GM10266 (cell line): ENCODE measurements at regions not wholly inside any gene's neighbourhood (a gene's known extent, or its start where the extent isn't known, plus 50 kb on each side); places are given as distances from the start of the nearest gene placed in this dataset.

ENCODE experiments used
- DNase-seq: peaks from one replicate; pipeline ENCODE4 v3.0.0; 2012; ENCODE audit errors: extremely low spot score
- CTCF ChIP-seq: IDR thresholded peaks from 2 replicates; pipeline ENCODE4 v1.5.1; 2012; ENCODE audit warnings: mild to moderate bottlenecking, low read depth; ENCODE audit not compliant: control insufficient read depth, insufficient read depth; ENCODE audit errors: missing control alignments

DNA sequence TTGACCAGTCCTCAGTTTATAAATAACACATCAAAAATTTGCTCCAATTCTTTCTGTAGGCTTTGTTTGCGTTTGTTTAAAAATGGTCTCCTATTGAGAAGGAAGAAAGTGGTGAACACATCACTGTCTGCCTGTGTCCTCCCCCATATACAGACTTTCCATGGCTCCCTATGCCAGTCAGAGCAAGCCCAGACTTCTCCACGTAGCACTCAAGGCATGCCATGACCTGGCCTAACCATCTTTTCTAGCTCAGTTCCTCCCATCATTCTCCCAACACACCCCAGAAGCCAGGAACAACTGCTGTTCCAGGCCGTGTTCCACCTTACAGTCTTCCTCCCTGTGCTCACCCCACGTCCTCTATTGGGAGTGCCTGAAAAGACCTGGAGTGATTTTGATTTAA, 129.6 kb upstream of the ZNF618 start:
- DNase-seq: no peak
- TF ChIP-seq CTCF: no peak

- TF ChIP-seq CTCF: no peak
- DNase-seq: no peak
Measured at GRCh38 chr9:113748135-113748534, 128.0 kb upstream of the ZNF618 start.

DNA sequence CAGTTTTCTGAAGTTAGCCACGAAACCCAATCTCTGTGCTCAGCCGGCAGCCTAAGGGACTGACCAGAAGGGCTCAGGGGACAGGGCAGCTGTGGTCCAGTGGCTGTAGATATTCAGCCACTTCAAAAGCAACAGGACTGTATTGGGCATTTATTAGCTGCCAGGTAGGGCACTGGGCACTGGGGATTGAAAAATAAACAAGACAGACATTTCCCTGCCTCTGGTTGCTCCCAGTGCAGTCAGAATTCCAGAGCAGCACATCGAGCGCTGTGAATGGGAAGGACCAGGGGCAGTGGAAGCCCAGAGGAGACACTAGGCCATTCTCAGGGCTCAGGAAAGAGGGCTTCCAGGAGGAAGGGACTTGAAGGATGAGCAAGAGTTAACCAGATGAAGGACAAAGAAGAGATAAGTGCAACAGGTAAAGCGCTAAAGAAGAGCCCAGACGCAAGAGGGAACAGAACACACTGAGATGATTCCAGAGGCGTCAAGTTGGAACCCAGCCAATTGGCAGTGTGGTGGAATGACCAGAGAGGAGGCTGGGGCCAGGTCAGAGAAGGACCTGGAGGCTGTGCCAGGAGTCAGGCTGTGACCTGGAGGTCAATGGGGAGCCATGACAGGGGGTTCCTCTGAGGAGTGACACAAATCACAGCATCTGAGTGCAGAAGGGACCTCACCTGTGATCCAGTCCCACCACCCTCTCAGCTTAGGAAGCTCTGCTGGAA, 122.5 kb upstream of the ZNF618 start:
- TF ChIP-seq CTCF: no peak
- no peak for DNase-seq

- DNase-seq: no peak
- TF ChIP-seq CTCF: no peak
Measured at GRCh38 chr9:113754739-113755138, 121.4 kb upstream of the ZNF618 start.

DNA sequence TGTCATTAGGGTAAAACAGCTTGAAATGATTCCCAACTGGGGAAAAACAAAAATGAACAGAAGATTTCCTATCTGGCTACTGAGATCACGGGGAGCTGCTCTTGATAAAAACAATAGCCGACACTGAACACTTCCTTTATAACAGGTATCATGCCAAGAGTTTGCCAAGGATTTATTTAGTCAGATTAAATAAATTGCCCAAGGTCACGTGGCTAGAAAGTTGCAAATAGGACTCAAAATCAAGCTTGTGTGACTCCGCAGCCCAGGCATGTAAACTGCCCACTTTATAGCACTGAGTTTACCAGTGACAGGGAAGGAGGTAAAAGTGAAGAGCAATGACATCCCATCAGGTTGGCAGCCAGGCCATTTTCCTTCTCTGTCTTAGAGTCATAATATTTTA, 120.7 kb upstream of the ZNF618 start:
- TF ChIP-seq CTCF: no peak

DNA sequence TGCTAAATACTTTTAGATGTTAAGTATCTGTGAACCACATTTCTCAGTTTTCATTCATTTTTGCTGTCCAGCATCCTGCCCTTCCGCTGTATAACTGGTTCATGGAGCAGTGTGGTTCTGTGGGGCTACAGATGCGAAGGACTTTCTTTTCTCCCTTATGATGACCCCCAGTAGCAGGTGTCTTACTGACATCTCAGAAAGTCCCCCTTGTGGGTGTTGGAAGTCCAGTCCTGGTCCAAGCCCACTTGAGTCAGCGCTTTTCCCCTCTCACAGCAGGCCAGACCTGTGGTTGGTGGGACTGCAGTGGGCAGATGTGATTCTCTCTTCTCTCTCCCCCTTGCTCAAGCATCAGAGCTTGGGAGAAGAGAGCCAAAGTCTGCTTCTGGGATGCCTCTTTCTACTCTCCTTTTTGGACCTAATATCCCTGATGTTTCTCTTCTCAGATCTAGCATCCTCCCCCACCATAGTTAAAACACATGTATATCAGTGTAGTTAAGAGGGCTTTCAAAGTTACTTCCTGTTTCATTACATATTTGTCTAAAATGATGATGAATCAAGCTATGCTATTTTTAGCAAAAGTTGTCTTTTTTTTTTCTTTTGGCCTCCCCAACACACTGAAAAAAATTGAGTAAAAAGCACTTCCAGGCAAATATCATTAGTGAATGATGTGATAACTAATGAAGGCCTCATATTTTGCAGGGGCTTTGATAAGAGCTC, 119.5 kb upstream of the ZNF618 start:
- no peak for DNase-seq
- TF ChIP-seq CTCF: no peak

More for the DNA sequence above, 120.7 kb upstream of the ZNF618 start:
- no peak for DNase-seq

GRCh38 chr9:113763429-113763828, 112.7 kb upstream of the ZNF618 start:
- DNase-seq: no peak
- no peak for TF ChIP-seq CTCF
